T-helper 9 cell (primary cell): ENCODE measurements at regions not wholly inside any gene's neighbourhood (a gene's known extent, or its start where the extent isn't known, plus 50 kb on each side); places are given as distances from the start of the nearest gene placed in this dataset.
"Not testable (repeated sequence)": the region's sequence is repeated elsewhere in the genome, so short reads cannot be mapped to it uniquely, and the experiment has no call there.

Experiments
- DNase-seq: peaks from one replicate; pipeline ENCODE4 v3.0.0-alpha.2; 2020

- no peak for DNase-seq
These were observed 117.9 kb downstream of the GPCPD1 start for GRCh38 chr20:5492937-5493336.

GRCh38 chr20:5491455-5491854, 119.4 kb downstream of the GPCPD1 start:
- DNase-seq, result no peak

- no peak for DNase-seq
These were observed 121.2 kb downstream of the GPCPD1 start for GRCh38 chr20:5489601-5490000.

- no peak for DNase-seq
These were observed 122.0 kb downstream of the GPCPD1 start for GRCh38 chr20:5488823-5489222.

- DNase-seq, result no peak
These were observed 124.3 kb downstream of the GPCPD1 start for GRCh38 chr20:5486377-5487054.

GRCh38 chr20:5484926-5485325, 125.9 kb downstream of the GPCPD1 start:
- DNase-seq, result no peak

GRCh38 chr20:5484346-5484745, 126.5 kb downstream of the GPCPD1 start:
- no peak for DNase-seq

GRCh38 chr20:5482791-5483190, 128.0 kb downstream of the GPCPD1 start:
- DNase-seq, result no peak

GRCh38 chr20:5481872-5482271, 128.9 kb downstream of the GPCPD1 start:
- no peak for DNase-seq

- no peak for DNase-seq
These were observed 129.8 kb downstream of the GPCPD1 start for GRCh38 chr20:5480824-5481600.

GRCh38 chr20:5474646-5475550, 135.9 kb downstream of the GPCPD1 start:
- DNase-seq, result no peak

- not testable (repeated sequence) for DNase-seq
These were observed 138.9 kb downstream of the GPCPD1 start for GRCh38 chr20:5471866-5472265.

- DNase-seq, result no peak
These were observed 139.4 kb downstream of the GPCPD1 start for GRCh38 chr20:5471368-5471767.

GRCh38 chr20:5470943-5471342, 139.9 kb downstream of the GPCPD1 start:
- no peak for DNase-seq

GRCh38 chr20:5470458-5470857, 140.3 kb downstream of the GPCPD1 start:
- DNase-seq, result no peak

GRCh38 chr20:5469111-5469510, 141.7 kb downstream of the GPCPD1 start:
- DNase-seq, result no peak

- DNase-seq, result no peak
These were observed 143.7 kb downstream of the GPCPD1 start for GRCh38 chr20:5467086-5467485.

- DNase-seq, result no peak
These were observed 145.2 kb downstream of the GPCPD1 start for GRCh38 chr20:5465604-5465927.

GRCh38 chr20:5464901-5465603, 145.8 kb downstream of the GPCPD1 start:
- DNase-seq, result no peak

- DNase-seq, result no peak
These were observed 146.4 kb upstream of the PROKR2 start for GRCh38 chr20:5463007-5463686.

- not testable (repeated sequence) for DNase-seq
These were observed 137.0 kb upstream of the PROKR2 start for GRCh38 chr20:5453745-5454144.

GRCh38 chr20:5453316-5453715, 136.6 kb upstream of the PROKR2 start:
- DNase-seq, result not testable (repeated sequence)
